Gastroesophageal sphincter (tissue), 3 donors: ENCODE measurements at regions not wholly inside any gene's neighbourhood (a gene's known extent, or its start where the extent isn't known, plus 50 kb on each side); places are given as distances from the start of the nearest gene placed in this dataset.

Experiments used
- EP300 ChIP-seq: sonication (generic); formaldehyde crosslinking; IDR thresholded peaks from one replicate; pipeline ENCODE4 v1.6.1; 2017; ENCODE audit warnings: antibody characterized with exemption, mild to moderate bottlenecking
- POLR2A ChIP-seq, 2 donors: fragments of 450-650 bp; IDR thresholded peaks; one replicate each; pipeline ENCODE4 v1.6.1; 2017; ENCODE audit warnings: antibody characterized with exemption in 2 of 2, mild to moderate bottlenecking in 2 of 2, moderate library complexity in 1 of 2
- POLR2AphosphoS5 ChIP-seq: sonication (generic); formaldehyde crosslinking; IDR thresholded peaks from one replicate; pipeline ENCODE4 v1.6.1; 2017; ENCODE audit warnings: antibody characterized with exemption
- TF ChIP-seq, protein P1 (sequence below), 4 experiments: fragments of 200-600 bp in 2 of 4; fragments of 450-650 bp in 2 of 4; sonication (generic) in 1 of 4; IDR thresholded peaks; one replicate each; pipeline ENCODE4 v1.5.1; 2017 to 2019; ENCODE audit warnings: antibody characterized with exemption in 4 of 4, mild to moderate bottlenecking in 2 of 4, moderate library complexity in 2 of 4

DNA sequence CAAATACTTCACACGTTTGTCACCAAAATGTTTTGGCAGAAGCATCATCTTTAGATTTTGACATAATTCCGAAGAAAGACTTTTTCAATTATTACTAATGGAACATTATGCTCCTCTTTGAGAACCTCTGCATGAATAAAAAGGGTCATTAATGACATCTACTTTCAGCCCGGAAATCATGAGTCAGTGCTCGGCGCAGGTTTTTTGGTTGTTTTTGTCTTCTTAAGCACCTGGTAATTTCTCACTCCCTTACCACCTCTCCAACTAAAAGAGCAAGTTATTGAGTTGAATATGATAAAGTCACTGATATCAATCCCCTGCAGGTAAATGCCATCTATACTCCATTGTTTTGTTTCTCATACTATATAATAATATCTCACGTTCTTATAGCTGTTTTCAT is 113.0 kb upstream of the PBX1 start:
- no peak for TF ChIP-seq POLR2AphosphoS5
- TF ChIP-seq, protein P1, sequence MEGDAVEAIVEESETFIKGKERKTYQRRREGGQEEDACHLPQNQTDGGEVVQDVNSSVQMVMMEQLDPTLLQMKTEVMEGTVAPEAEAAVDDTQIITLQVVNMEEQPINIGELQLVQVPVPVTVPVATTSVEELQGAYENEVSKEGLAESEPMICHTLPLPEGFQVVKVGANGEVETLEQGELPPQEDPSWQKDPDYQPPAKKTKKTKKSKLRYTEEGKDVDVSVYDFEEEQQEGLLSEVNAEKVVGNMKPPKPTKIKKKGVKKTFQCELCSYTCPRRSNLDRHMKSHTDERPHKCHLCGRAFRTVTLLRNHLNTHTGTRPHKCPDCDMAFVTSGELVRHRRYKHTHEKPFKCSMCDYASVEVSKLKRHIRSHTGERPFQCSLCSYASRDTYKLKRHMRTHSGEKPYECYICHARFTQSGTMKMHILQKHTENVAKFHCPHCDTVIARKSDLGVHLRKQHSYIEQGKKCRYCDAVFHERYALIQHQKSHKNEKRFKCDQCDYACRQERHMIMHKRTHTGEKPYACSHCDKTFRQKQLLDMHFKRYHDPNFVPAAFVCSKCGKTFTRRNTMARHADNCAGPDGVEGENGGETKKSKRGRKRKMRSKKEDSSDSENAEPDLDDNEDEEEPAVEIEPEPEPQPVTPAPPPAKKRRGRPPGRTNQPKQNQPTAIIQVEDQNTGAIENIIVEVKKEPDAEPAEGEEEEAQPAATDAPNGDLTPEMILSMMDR (IDR thresholded peaks at IDR 0.05), result no peak
- no peak for TF ChIP-seq POLR2A (IDR thresholded peaks at IDR 0.05)
- TF ChIP-seq EP300, result no peak
